Gastroesophageal sphincter (tissue), 4 donors: ENCODE measurements at regions not wholly inside any gene's neighbourhood (a gene's known extent, or its start where the extent isn't known, plus 50 kb on each side); places are given as distances from the start of the nearest gene placed in this dataset.
A peak's percentile ranks its signal among the peaks of the same experiment; 100 is the strongest.

Source experiments
- ATAC-seq: fragments of 150-250 bp; one replicate; pipeline ENCODE4 v1.9.1; 2016; ENCODE audit warnings: mild to moderate bottlenecking, moderate library complexity
- H3K27ac ChIP-seq, 4 donors: fragments of 200-600 bp; sonication (generic) in 3 of 4; 1 replicate in 3 of 4; 2 replicates in 1 of 4; pipeline ENCODE4 v1.5.1; 2016 to 2019
- H3K27me3 ChIP-seq: fragments of 200-600 bp; sonication (generic); one replicate; pipeline ENCODE4 v1.5.1; 2019
- H3K36me3 ChIP-seq, 2 donors: fragments of 200-600 bp; sonication (generic); one replicate each; pipeline ENCODE4 v1.5.1; 2019; ENCODE audit warnings: control low read depth in 1 of 2
- H3K4me1 ChIP-seq, 3 donors: fragments of 200-600 bp; sonication (generic); 1 replicate in 2 of 3; 2 replicates in 1 of 3; pipeline ENCODE4 v1.5.1; 2016 to 2019; ENCODE audit warnings: control low read depth in 2 of 3
- H3K4me3 ChIP-seq, 2 donors: fragments of 200-600 bp; sonication (generic); one replicate each; pipeline ENCODE4 v1.5.1; 2019; ENCODE audit warnings: mild to moderate bottlenecking in 1 of 2, moderate library complexity in 1 of 2
- H3K9me3 ChIP-seq, 3 donors: fragments of 200-600 bp; sonication (generic); one replicate each; pipeline ENCODE4 v1.5.1; 2017 to 2019; ENCODE audit warnings: control low read depth in 2 of 3
- EP300 ChIP-seq: sonication (generic); formaldehyde crosslinking; IDR thresholded peaks from one replicate; pipeline ENCODE4 v1.6.1; 2017; ENCODE audit warnings: antibody characterized with exemption, mild to moderate bottlenecking
- POLR2A ChIP-seq, 2 donors: fragments of 450-650 bp; IDR thresholded peaks; one replicate each; pipeline ENCODE4 v1.6.1; 2017; ENCODE audit warnings: antibody characterized with exemption in 2 of 2, mild to moderate bottlenecking in 2 of 2, moderate library complexity in 1 of 2
- POLR2AphosphoS5 ChIP-seq: sonication (generic); formaldehyde crosslinking; IDR thresholded peaks from one replicate; pipeline ENCODE4 v1.6.1; 2017; ENCODE audit warnings: antibody characterized with exemption
- WGBS, 2 donors: methylation state at CpG; one replicate each; pipeline ENCODE4 v1.1.5; 2018; ENCODE audit warnings: low coverage in 1 of 2; 5-methylcytosine and 5-hydroxymethylcytosine counted together
- TF ChIP-seq, protein P1 (sequence below), 4 experiments: fragments of 200-600 bp in 2 of 4; fragments of 450-650 bp in 2 of 4; sonication (generic) in 1 of 4; IDR thresholded peaks; one replicate each; pipeline ENCODE4 v1.5.1; 2017 to 2019; ENCODE audit warnings: antibody characterized with exemption in 4 of 4, mild to moderate bottlenecking in 2 of 4, moderate library complexity in 2 of 4

- Histone ChIP-seq H3K27me3 (no peaks in the 10 kb centered on the region), H3K36me3 (no peaks in the 10 kb centered on the region), H3K4me1 (peaks cover 0 to 13% (median 0%) of the 10 kb centered on the region in 3 donors), H3K4me3 (no peak overlapping the region), H3K27ac (no peak overlapping the region), H3K9me3 (no peaks in the 10 kb centered on the region)
- 96 to 100% methylated on average over 2 of the region's 2 CpGs for WGBS, 2 donors
- no peak for ATAC-seq
- no peak for TF ChIP-seq EP300
- TF ChIP-seq, protein P1, sequence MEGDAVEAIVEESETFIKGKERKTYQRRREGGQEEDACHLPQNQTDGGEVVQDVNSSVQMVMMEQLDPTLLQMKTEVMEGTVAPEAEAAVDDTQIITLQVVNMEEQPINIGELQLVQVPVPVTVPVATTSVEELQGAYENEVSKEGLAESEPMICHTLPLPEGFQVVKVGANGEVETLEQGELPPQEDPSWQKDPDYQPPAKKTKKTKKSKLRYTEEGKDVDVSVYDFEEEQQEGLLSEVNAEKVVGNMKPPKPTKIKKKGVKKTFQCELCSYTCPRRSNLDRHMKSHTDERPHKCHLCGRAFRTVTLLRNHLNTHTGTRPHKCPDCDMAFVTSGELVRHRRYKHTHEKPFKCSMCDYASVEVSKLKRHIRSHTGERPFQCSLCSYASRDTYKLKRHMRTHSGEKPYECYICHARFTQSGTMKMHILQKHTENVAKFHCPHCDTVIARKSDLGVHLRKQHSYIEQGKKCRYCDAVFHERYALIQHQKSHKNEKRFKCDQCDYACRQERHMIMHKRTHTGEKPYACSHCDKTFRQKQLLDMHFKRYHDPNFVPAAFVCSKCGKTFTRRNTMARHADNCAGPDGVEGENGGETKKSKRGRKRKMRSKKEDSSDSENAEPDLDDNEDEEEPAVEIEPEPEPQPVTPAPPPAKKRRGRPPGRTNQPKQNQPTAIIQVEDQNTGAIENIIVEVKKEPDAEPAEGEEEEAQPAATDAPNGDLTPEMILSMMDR (IDR thresholded peaks at IDR 0.05): no peak
- no peak for TF ChIP-seq POLR2A (IDR thresholded peaks at IDR 0.05)
- no peak for TF ChIP-seq POLR2AphosphoS5
Measured at GRCh38 chr4:124199185-124199584, 513.3 kb downstream of the ANKRD50 start.

DNA sequence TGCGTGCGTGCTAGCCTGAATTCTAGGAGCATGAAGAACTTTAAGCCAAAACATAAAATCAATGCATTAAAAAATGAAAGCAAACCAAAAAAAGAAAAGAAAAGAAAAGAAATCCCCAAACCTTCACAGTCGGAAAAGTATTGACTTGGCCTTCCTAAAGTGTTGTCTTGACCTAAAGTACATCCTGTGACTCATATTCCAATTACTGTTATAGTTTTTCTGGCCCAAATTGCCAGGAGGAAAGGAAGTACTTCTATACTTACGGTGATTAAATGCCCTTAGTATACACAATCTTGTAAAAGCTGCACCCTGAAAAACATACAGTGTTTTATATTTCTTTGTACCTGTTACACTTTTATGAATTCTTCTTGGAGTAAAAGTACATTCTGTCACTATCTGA, 512.8 kb downstream of the ANKRD50 start:
- peaks cover 0 to 15% (median 0%) of the 10 kb centered on the region in 3 donors for H3K4me1 ChIP-seq
- no peaks in the 10 kb centered on the region for H3K27me3 ChIP-seq
- H3K27ac ChIP-seq: no peak overlapping the region
- no peak overlapping the region for H3K4me3 ChIP-seq
- no peaks in the 10 kb centered on the region for H3K9me3 ChIP-seq
- ATAC-seq: no peak
- H3K36me3 ChIP-seq: no peaks in the 10 kb centered on the region
- 53 to 73% methylated on average over 4 of the region's 4 CpGs for WGBS, 2 donors
- TF ChIP-seq, protein P1 (IDR thresholded peaks at IDR 0.05): no peak
- TF ChIP-seq POLR2AphosphoS5 (no peak), EP300 (no peak), POLR2A (IDR thresholded peaks at IDR 0.05) (no peak)

- WGBS, 2 donors: 22 to 46% methylated on average over 1 of the region's 1 CpG
- no peaks in the 10 kb centered on the region for H3K27me3 ChIP-seq
Measured at GRCh38 chr4:124201636-124202035, 510.9 kb downstream of the ANKRD50 start.

GRCh38 chr4:124202099-124202498, 510.4 kb downstream of the ANKRD50 start:
- Histone ChIP-seq H3K36me3 (no peaks in the 10 kb centered on the region), H3K27me3 (no peaks in the 10 kb centered on the region), H3K4me3 (no peak overlapping the region), H3K9me3 (no peaks in the 10 kb centered on the region), H3K4me1 (peaks cover 0 to 15% (median 0%) of the 10 kb centered on the region in 3 donors), H3K27ac (no peak overlapping the region)
- peak; percentile 61 for ATAC-seq
- TF ChIP-seq, protein P1 (IDR thresholded peaks at IDR 0.05): peak; percentile 11 to 32 (median 26)
- no peak for TF ChIP-seq EP300
- WGBS, 2 donors: 18 to 24% methylated on average over 2 of the region's 2 CpGs

More at GRCh38 chr4:124201636-124202035, 510.9 kb downstream of the ANKRD50 start:
- ATAC-seq: peak; percentile 28
- peak overlapping the region in 1 of 4 donors; percentile 15 for H3K27ac ChIP-seq
- H3K4me3 ChIP-seq: no peak overlapping the region
- H3K36me3 ChIP-seq: no peaks in the 10 kb centered on the region
- H3K4me1 ChIP-seq: peaks cover 0 to 15% (median 0%) of the 10 kb centered on the region in 3 donors
- TF ChIP-seq EP300: no peak
- no peak for TF ChIP-seq POLR2A (IDR thresholded peaks at IDR 0.05)
- TF ChIP-seq, protein P1 (IDR thresholded peaks at IDR 0.05): no peak
- no peak for TF ChIP-seq POLR2AphosphoS5
- no peaks in the 10 kb centered on the region for H3K9me3 ChIP-seq

DNA sequence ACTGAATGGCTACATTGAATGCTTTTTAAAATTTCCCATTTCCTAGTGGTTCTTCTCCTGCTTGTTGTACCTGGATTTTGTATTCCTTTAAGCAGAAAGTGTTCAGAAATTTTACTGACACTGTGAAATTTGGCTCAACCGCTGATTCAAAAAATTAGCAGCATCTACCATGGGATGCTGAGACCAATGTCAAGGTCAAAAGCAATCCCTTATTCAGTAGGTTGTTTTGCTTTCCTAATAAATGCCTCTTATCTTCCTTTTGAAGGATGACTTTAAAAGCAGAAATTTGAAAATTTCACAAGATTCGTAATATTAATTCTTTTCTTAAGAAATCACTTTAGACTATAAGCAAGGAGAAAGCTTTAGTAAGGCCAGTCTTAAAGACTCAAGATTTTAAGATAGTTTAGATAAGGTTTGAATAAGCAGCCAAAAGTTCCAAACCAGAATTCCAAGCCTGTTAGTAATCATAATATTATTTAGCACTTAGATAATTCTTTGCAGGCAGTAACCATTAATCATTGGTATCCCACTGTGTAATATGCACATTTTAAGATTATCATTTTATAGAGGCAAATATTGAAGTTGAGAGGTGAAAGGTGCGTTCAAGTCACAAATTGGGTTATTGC, 508.8 kb downstream of the ANKRD50 start:
- 43 to 54% methylated on average over 3 of the region's 3 CpGs for WGBS, 2 donors
- Histone ChIP-seq H3K27me3 (no peaks in the 10 kb centered on the region), H3K9me3 (no peaks in the 10 kb centered on the region), H3K36me3 (no peaks in the 10 kb centered on the region), H3K4me1 (peaks cover 0 to 15% (median 0%) of the 10 kb centered on the region in 3 donors), H3K27ac (no peak overlapping the region), H3K4me3 (no peak overlapping the region)
- ATAC-seq: no peak
- TF ChIP-seq POLR2AphosphoS5 (no peak), POLR2A (IDR thresholded peaks at IDR 0.05) (no peak), EP300 (no peak)
- TF ChIP-seq, protein P1 (IDR thresholded peaks at IDR 0.05): no peak
